HepG2 (cell line): ENCODE measurements at regions not wholly inside any gene's neighbourhood (a gene's known extent, or its start where the extent isn't known, plus 50 kb on each side); places are given as distances from the start of the nearest gene placed in this dataset.
A peak's percentile ranks its signal among the peaks of the same experiment; 100 is the strongest.

Experiments used
- ATAC-seq: fragments of 200-7000 bp; cut with Tn5 transposase; 3 replicates; pipeline ENCODE4 v1.9.1; 2020; ENCODE audit warnings: mild to moderate bottlenecking, moderate library complexity
- BruUV-seq: library from RNA; stranded (reverse); fragments of 400-500 nt; replicated peaks from 2 replicates; lab custom pipeline; 2021; lab: Mats Ljungman, UMichigan
- CTCF ChIA-PET: fragments of 300-600 bp; formaldehyde crosslinking; extraction: SDS; loops from one replicate; lab custom pipeline; 2021; ENCODE audit warnings: low total read pairs, inconsistent platforms, low intra/inter-chr PET ratio; lab: Yijun Ruan, JAX
- POLR2A ChIA-PET: fragments of 350-600 bp; sonication (Branson Sonifier 250); formaldehyde crosslinking; loops from one replicate; lab custom pipeline; 2020; ENCODE audit warnings: antibody characterized with exemption, inconsistent platforms; lab: Yijun Ruan, JAX
- DNase-seq: peaks from one replicate; pipeline ENCODE4 v3.0.0-alpha.2; 2015; ENCODE audit warnings: low spot score
- FAIRE-seq: peaks from 3 replicates; lab custom pipeline; 2011; peaks lifted over from hg19 to GRCh38; lab: Jason Lieb, UNC
- H2AFZ ChIP-seq: one replicate; pipeline ENCODE4 v1.6.1; 2011; ENCODE audit warnings: low read length, inconsistent platforms
- H3K27ac ChIP-seq: fragments of 300-600 bp; 3 replicates; pipeline ENCODE4 v1.8.0; 2011; ENCODE audit warnings: mixed run types, mild to moderate bottlenecking, mixed read lengths, low read length, inconsistent platforms; ENCODE audit not compliant: insufficient read depth; ENCODE audit errors: extremely low read length
- H3K27me3 ChIP-seq, 2 experiments: fragments of 200-600 bp in 1 of 2; 2 replicates in 1 of 2; 3 replicates in 1 of 2; pipeline versions ENCODE4 v1.6.0 to v1.8.0; 2011; ENCODE audit warnings: low read length in 2 of 2, mild to moderate bottlenecking in 2 of 2, moderate library complexity in 2 of 2, inconsistent platforms in 1 of 2; ENCODE audit not compliant: insufficient read depth in 2 of 2, control insufficient read depth in 1 of 2
- H3K36me3 ChIP-seq, 2 experiments: fragments of 200-600 bp in 1 of 2; replicated peaks in 1 of 2; 2 replicates in 1 of 2; 3 replicates in 1 of 2; pipeline versions ENCODE4 v1.5.1 to v1.8.0; 2011; ENCODE audit warnings: low read length in 2 of 2, inconsistent platforms in 1 of 2; ENCODE audit not compliant: insufficient read depth in 2 of 2, control insufficient read depth in 1 of 2
- H3K4me1 ChIP-seq: 2 replicates; pipeline ENCODE4 v1.5.1; 2012; ENCODE audit warnings: low read length, inconsistent platforms; ENCODE audit not compliant: insufficient read depth
- H3K4me2 ChIP-seq: 2 replicates; pipeline ENCODE4 v1.6.0; 2011; ENCODE audit warnings: low read depth, low read length, inconsistent platforms
- H3K4me3 ChIP-seq, 3 experiments: fragments of 200-600 bp in 1 of 3; sonication (generic), shearing (Covaris generic) in 1 of 3; replicated peaks in 1 of 3; 2 replicates each; pipeline ENCODE4 v1.5.1; 2011 to 2016; ENCODE audit warnings: low read length in 3 of 3, inconsistent platforms in 2 of 3, low read depth in 2 of 3, mild to moderate bottlenecking in 2 of 3, control low read depth in 1 of 3, mixed read lengths in 1 of 3; ENCODE audit not compliant: insufficient read depth in 1 of 3
- H3K79me2 ChIP-seq: one replicate; pipeline ENCODE4 v1.6.1; 2011; ENCODE audit warnings: low read length, inconsistent platforms; ENCODE audit not compliant: insufficient read depth
- H3K9ac ChIP-seq: 2 replicates; pipeline ENCODE4 v1.6.0; 2011; ENCODE audit warnings: mild to moderate bottlenecking, low read depth, low read length, inconsistent platforms; ENCODE audit not compliant: insufficient read depth
- H3K9me3 ChIP-seq: 2 replicates; pipeline ENCODE4 v1.5.1; 2012; ENCODE audit warnings: mild to moderate bottlenecking, low read length
- H4K20me1 ChIP-seq: 2 replicates; pipeline ENCODE4 v1.6.0; 2011; ENCODE audit warnings: inconsistent platforms, mild to moderate bottlenecking, low read length, moderate library complexity; ENCODE audit not compliant: insufficient read depth
- CAMTA2 ChIP-seq: sonication (generic); formaldehyde crosslinking; IDR thresholded peaks from 2 replicates; pipeline ENCODE4 v1.4.0; 2020; ENCODE audit warnings: mild to moderate bottlenecking, missing genetic modification reagents, borderline replicate concordance
- CBX5 ChIP-seq: sonication (generic); formaldehyde crosslinking; IDR thresholded peaks from 2 replicates; pipeline ENCODE4 v1.4.0; 2020; ENCODE audit warnings: missing genetic modification reagents, borderline replicate concordance
- CCAR2 ChIP-seq: fragments of 200-400 bp; formaldehyde crosslinking; optimal IDR thresholded peaks from 2 replicates; pipeline ENCODE3; 2018; ENCODE audit warnings: low read depth, mild to moderate bottlenecking, low read length, moderate library complexity
- FOSL1 ChIP-seq: sonication (generic); formaldehyde crosslinking; IDR thresholded peaks from 2 replicates; pipeline ENCODE4 v1.9.0; 2021; ENCODE audit warnings: missing genetic modification reagents, borderline replicate concordance
- FOXK2 ChIP-seq: fragments of 450-650 bp; IDR thresholded peaks from 2 replicates; pipeline ENCODE4 v1.6.1; 2016
- JUN ChIP-seq: sonication (generic); formaldehyde crosslinking; IDR thresholded peaks from 2 replicates; pipeline ENCODE4 v1.4.0; 2020; ENCODE audit warnings: mild to moderate bottlenecking, missing genetic modification reagents
- MATR3 ChIP-seq: sonication (generic); formaldehyde crosslinking; IDR thresholded peaks from 2 replicates; pipeline ENCODE4 v1.4.0; 2020; ENCODE audit warnings: missing genetic modification reagents
- SOX6 ChIP-seq, 2 experiments: fragments of 450-650 bp in 1 of 2; sonication (generic) in 1 of 2; formaldehyde crosslinking in 1 of 2; IDR thresholded peaks; 2 replicates each; pipeline versions ENCODE4 v1.4.0 to v1.6.1; 2017 to 2020; ENCODE audit warnings: antibody characterized with exemption in 1 of 2, mild to moderate bottlenecking in 1 of 2, missing genetic modification reagents in 1 of 2
- TFE3 ChIP-seq: IDR thresholded peaks from 2 replicates; pipeline ENCODE4 v1.6.1; 2016
- XRCC5 ChIP-seq: fragments of 200-400 bp; formaldehyde crosslinking; optimal IDR thresholded peaks from 2 replicates; pipeline ENCODE3; 2017; ENCODE audit warnings: mild to moderate bottlenecking, low read length
- YY1 ChIP-seq: IDR thresholded peaks from 2 replicates; pipeline ENCODE4 v1.6.1; 2011; ENCODE audit warnings: low read length, low read depth, moderate library complexity, mild to moderate bottlenecking; ENCODE audit not compliant: insufficient read depth, insufficient replicate concordance
- ZMYM2 ChIP-seq: sonication (generic); formaldehyde crosslinking; IDR thresholded peaks from 2 replicates; pipeline ENCODE4 v1.8.0; 2022; ENCODE audit warnings: mild to moderate bottlenecking, missing genetic modification reagents
- ZNF121 ChIP-seq: sonication (generic); formaldehyde crosslinking; IDR thresholded peaks from 2 replicates; pipeline ENCODE4 v1.5.0; 2020; ENCODE audit warnings: mild to moderate bottlenecking, missing genetic modification reagents
- ZNF263 ChIP-seq: sonication (generic); formaldehyde crosslinking; IDR thresholded peaks from 2 replicates; pipeline ENCODE4 v1.4.0; 2020; ENCODE audit warnings: missing genetic modification reagents
- ZNF598 ChIP-seq: sonication (generic); formaldehyde crosslinking; IDR thresholded peaks from 2 replicates; pipeline ENCODE4 v1.5.1; 2020; ENCODE audit warnings: mild to moderate bottlenecking, missing genetic modification reagents, borderline replicate concordance
- ZNF616 ChIP-seq: sonication (generic); formaldehyde crosslinking; IDR thresholded peaks from 2 replicates; pipeline ENCODE4 v1.5.0; 2020; ENCODE audit warnings: low read depth, mild to moderate bottlenecking, missing genetic modification reagents
- WGBS: methylation state at CpG from one replicate; pipeline ENCODE4 v1.1.6; 2017; ENCODE audit warnings: low lambda C conversion rate; 5-methylcytosine and 5-hydroxymethylcytosine counted together
- in situ Hi-C: cut with HindIII; loops from 2 replicates; pipeline ENCODE4 v1.10.0; 2017; ENCODE audit warnings: low pct_unique_long_range_greater_than_20kb; ENCODE audit not compliant: extremely low pct_ligation_motif_present
- intact Hi-C: fragments of 100-400 bp; cut with micrococcal nuclease; formaldehyde crosslinking; loops from one replicate; pipeline ENCODE4 v1.10.0; 2022; ENCODE audit not compliant: unreplicated experiment
- TF ChIP-seq, protein P1 (sequence below): sonication (generic); formaldehyde crosslinking; IDR thresholded peaks from 2 replicates; pipeline ENCODE4 v1.9.0; 2021; ENCODE audit warnings: missing genetic modification reagents, mild to moderate bottlenecking, borderline replicate concordance

DNA sequence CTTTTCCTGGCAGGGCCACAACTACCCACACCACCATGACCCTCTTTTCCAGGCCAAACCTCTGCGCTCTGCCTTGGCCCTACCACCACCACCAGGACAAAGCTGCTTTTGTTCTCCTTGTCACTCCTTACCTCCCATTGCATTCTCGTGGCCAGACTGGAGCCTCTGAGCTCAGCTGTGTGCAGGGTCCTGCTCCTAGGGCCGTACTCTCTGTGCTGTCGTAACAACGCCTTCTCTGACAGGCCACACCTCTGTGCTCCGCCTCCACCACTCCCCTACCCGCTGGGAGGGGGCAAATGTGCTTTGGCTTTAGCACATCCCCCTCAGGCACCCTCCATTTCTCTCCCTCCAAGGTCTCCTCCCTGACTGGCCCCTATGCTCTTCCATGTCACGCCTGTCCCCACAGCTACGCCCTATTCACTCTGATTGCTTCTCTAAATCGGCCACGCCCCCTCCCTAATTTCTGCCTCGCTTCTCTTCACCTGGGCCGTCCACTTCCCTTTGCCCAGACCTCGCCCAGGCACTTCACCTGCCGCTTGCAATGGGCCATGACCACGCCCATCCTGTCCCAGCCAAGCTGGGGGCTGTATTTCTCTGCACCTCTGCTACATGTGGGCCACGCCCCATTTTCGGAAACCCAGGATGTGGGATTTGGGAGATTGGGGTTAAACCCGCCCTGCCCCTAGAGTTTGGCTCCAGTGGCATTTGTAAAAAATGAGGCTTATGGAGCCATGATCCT lies 472.3 kb downstream of the KLF12 start:
- ATAC-seq (peak; percentile 94), FAIRE-seq (no peak), DNase-seq (peak; percentile 25)
- Histone ChIP-seq H3K79me2 (no peaks in the 10 kb centered on the region), H3K9me3 (no peaks in the 10 kb centered on the region), H3K27me3 (peaks cover 0 to 5% of the 10 kb centered on the region in 2 experiments; a peak in 1 of 5 replicates), H3K4me2 (peak overlapping the region; percentile 45), H3K36me3 (no peaks in the 10 kb centered on the region), H4K20me1 (no peaks in the 10 kb centered on the region), H3K4me3 (no peak overlapping the region), H3K27ac (no peak overlapping the region), H2AFZ (no peak overlapping the region), H3K4me1 (peaks cover 8% of the 10 kb centered on the region; the same call in 1 of the 2 replicates), H3K9ac (no peak overlapping the region)
- POLR2A ChIA-PET = no interaction called here
- in situ Hi-C loops (no loop called here), intact Hi-C loops (no loop called here)
- 26% methylated on average over 19 of the region's 19 CpGs for WGBS
- BruUV-seq = no TSS peak
- TF ChIP-seq ZNF121 (CRISPR knock-in tag) (peak; percentile 59; the same call in 1 of the 2 replicates), FOXK2 (no peak), XRCC5 (peak; percentile 29), ZNF616 (CRISPR knock-in tag) (no peak)
- CTCF ChIA-PET = no interaction called here

DNA sequence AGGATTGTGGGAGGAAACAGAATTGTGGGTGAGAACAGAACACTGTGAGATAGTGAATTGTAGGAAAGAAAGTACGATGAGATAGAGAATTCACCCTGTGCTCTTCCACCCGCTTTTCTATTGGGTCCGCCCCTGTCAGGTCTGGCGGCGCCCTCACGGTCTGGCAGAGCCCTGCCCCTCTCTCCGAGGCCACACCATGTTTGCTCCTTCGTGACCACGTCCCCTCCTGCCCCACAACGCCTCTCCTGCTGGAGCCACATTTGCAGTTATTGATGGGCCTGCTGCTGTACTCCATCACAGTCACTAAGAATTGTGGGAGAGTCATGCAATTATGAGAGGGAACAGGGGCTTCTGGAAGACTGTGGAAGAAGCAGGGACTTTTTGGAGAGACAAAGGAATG lies 473.1 kb downstream of the KLF12 start:
- no peak for FAIRE-seq
- ATAC-seq = peak; percentile 44
- H4K20me1 ChIP-seq = no peaks in the 10 kb centered on the region
- H3K4me2 ChIP-seq = peak overlapping the region; percentile 1; the same call in 1 of the 2 replicates
- H3K4me3 ChIP-seq = no peak overlapping the region
- H3K9me3 ChIP-seq = no peaks in the 10 kb centered on the region
- H3K27me3 ChIP-seq = peaks cover 0 to 5% of the 10 kb centered on the region in 2 experiments; a peak in 1 of 5 replicates
- in situ Hi-C loops = no loop called here
- no peaks in the 10 kb centered on the region for H3K79me2 ChIP-seq
- ChIA-PET CTCF (no interaction called here), POLR2A (no interaction called here)
- no peak for DNase-seq
- no peak overlapping the region for H3K27ac ChIP-seq
- intact Hi-C loops = no loop called here
- H3K36me3 ChIP-seq = no peaks in the 10 kb centered on the region
- H2AFZ ChIP-seq = no peak overlapping the region
- BruUV-seq = no TSS peak
- H3K9ac ChIP-seq = no peak overlapping the region
- WGBS = 64% methylated on average over 10 of the region's 10 CpGs
- H3K4me1 ChIP-seq = peaks cover 8% of the 10 kb centered on the region; the same call in 1 of the 2 replicates
- no peak for TF ChIP-seq JUN (CRISPR knock-in tag)
- TF ChIP-seq YY1 = no peak
- TF ChIP-seq SOX6 (IDR thresholded peaks at IDR 0.05) = no peak
- TF ChIP-seq SOX6 (CRISPR knock-in tag; IDR thresholded peaks at IDR 0.05) = no peak
- no peak for TF ChIP-seq FOSL1
- TF ChIP-seq MATR3 (CRISPR knock-in tag) = no peak
- TF ChIP-seq, protein P1, sequence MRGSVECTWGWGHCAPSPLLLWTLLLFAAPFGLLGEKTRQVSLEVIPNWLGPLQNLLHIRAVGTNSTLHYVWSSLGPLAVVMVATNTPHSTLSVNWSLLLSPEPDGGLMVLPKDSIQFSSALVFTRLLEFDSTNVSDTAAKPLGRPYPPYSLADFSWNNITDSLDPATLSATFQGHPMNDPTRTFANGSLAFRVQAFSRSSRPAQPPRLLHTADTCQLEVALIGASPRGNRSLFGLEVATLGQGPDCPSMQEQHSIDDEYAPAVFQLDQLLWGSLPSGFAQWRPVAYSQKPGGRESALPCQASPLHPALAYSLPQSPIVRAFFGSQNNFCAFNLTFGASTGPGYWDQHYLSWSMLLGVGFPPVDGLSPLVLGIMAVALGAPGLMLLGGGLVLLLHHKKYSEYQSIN (CRISPR knock-in tag) = no peak
- no peak for TF ChIP-seq ZNF263 (CRISPR knock-in tag)
- TF ChIP-seq CBX5 (CRISPR knock-in tag) = no peak
- no peak for TF ChIP-seq TFE3 (CRISPR knock-in tag)
- TF ChIP-seq CCAR2 = no peak
- no peak for TF ChIP-seq ZNF598
- TF ChIP-seq CAMTA2 (CRISPR knock-in tag) = no peak
- no peak for TF ChIP-seq ZMYM2 (CRISPR knock-in tag)
